ENCODE measurements at regions not wholly inside any gene's neighbourhood (a gene's known extent, or its start where the extent isn't known, plus 50 kb on each side); places are given as distances from the start of the nearest gene placed in this dataset.

GRCh38 chr9:89975024-89975423 lies 370.2 kb downstream of the GADD45G start:
- TF ChIP-seq CTCF (IDR thresholded peaks at IDR 0.05) = no peak
- Histone ChIP-seq H3K4me1 (ENCODE audit: control insufficient read depth in 1 of 2, insufficient read depth in 1 of 2, low read depth in 1 of 2, low read length in 1 of 2) (peaks cover 0 to 3% of the 10 kb centered on the region in 2 experiments), H3K27me3 (no peaks in the 10 kb centered on the region), H3K27ac (no peak overlapping the region), H3K4me3 (ENCODE audit: low read depth in 1 of 2, low read length in 1 of 2) (no peak overlapping the region), H3K9me3 (no peaks in the 10 kb centered on the region), H3K36me3 (no peaks in the 10 kb centered on the region)

- Histone ChIP-seq H3K4me3 (ENCODE audit: low read depth in 1 of 2, low read length in 1 of 2) (no peak overlapping the region), H3K27me3 (no peaks in the 10 kb centered on the region), H3K27ac (no peak overlapping the region), H3K9me3 (no peaks in the 10 kb centered on the region), H3K36me3 (no peaks in the 10 kb centered on the region), H3K4me1 (ENCODE audit: control insufficient read depth in 1 of 2, insufficient read depth in 1 of 2, low read depth in 1 of 2, low read length in 1 of 2) (peaks cover 0 to 3% of the 10 kb centered on the region in 2 experiments)
- no peak for TF ChIP-seq CTCF (IDR thresholded peaks at IDR 0.05)
Measured at GRCh38 chr9:89975630-89976029, 370.8 kb downstream of the GADD45G start.

GRCh38 chr9:89978185-89978584 lies 373.4 kb downstream of the GADD45G start:
- Histone ChIP-seq H3K9me3 (no peaks in the 10 kb centered on the region), H3K27ac (no peak overlapping the region), H3K27me3 (no peaks in the 10 kb centered on the region), H3K4me3 (ENCODE audit: low read depth in 1 of 2, low read length in 1 of 2) (no peak overlapping the region), H3K36me3 (no peaks in the 10 kb centered on the region), H3K4me1 (ENCODE audit: control insufficient read depth in 1 of 2, insufficient read depth in 1 of 2, low read depth in 1 of 2, low read length in 1 of 2) (peaks cover 0 to 3% of the 10 kb centered on the region in 2 experiments)
- no peak for TF ChIP-seq CTCF (IDR thresholded peaks at IDR 0.05)

GRCh38 chr9:89980600-89980999 lies 375.8 kb downstream of the GADD45G start:
- Histone ChIP-seq H3K4me1 (ENCODE audit: control insufficient read depth in 1 of 2, insufficient read depth in 1 of 2, low read depth in 1 of 2, low read length in 1 of 2) (peaks cover 0 to 3% of the 10 kb centered on the region in 2 experiments), H3K4me3 (ENCODE audit: low read depth in 1 of 2, low read length in 1 of 2) (no peak overlapping the region), H3K9me3 (no peaks in the 10 kb centered on the region), H3K27me3 (no peaks in the 10 kb centered on the region), H3K27ac (no peak overlapping the region), H3K36me3 (no peaks in the 10 kb centered on the region)
- TF ChIP-seq CTCF (IDR thresholded peaks at IDR 0.05) = no peak

- TF ChIP-seq CTCF (IDR thresholded peaks at IDR 0.05) = no peak
- Histone ChIP-seq H3K4me1 (ENCODE audit: control insufficient read depth in 1 of 2, insufficient read depth in 1 of 2, low read depth in 1 of 2, low read length in 1 of 2) (peaks cover 0 to 3% of the 10 kb centered on the region in 2 experiments), H3K4me3 (ENCODE audit: low read depth in 1 of 2, low read length in 1 of 2) (no peak overlapping the region), H3K9me3 (no peaks in the 10 kb centered on the region), H3K27me3 (no peaks in the 10 kb centered on the region), H3K36me3 (no peaks in the 10 kb centered on the region), H3K27ac (no peak overlapping the region)
Measured at GRCh38 chr9:89982016-89982415, 377.2 kb downstream of the GADD45G start.

GRCh38 chr9:89983411-89983810 lies 378.6 kb downstream of the GADD45G start:
- Histone ChIP-seq H3K4me3 (ENCODE audit: low read depth in 1 of 2, low read length in 1 of 2) (no peak overlapping the region), H3K27ac (no peak overlapping the region), H3K4me1 (ENCODE audit: control insufficient read depth in 1 of 2, insufficient read depth in 1 of 2, low read depth in 1 of 2, low read length in 1 of 2) (peaks cover 10 to 14% of the 10 kb centered on the region in 2 experiments), H3K27me3 (no peaks in the 10 kb centered on the region), H3K36me3 (no peaks in the 10 kb centered on the region), H3K9me3 (no peaks in the 10 kb centered on the region)
- no peak for TF ChIP-seq CTCF (IDR thresholded peaks at IDR 0.05)

All from neutrophil (primary cell).